Vagina (tissue), 2 donors: ENCODE measurements at regions not wholly inside any gene's neighbourhood (a gene's known extent, or its start where the extent isn't known, plus 50 kb on each side); places are given as distances from the start of the nearest gene placed in this dataset.

ENCODE experiments used
- DNase-seq, 2 donors: peaks; one replicate each; pipeline ENCODE4 v3.0.0-alpha.2; 2017; ENCODE audit errors: extremely low spot score in 2 of 2
- H3K27ac ChIP-seq: fragments of 200-600 bp; sonication (generic); one replicate; pipeline ENCODE4 v1.5.1; 2019
- H3K27me3 ChIP-seq: fragments of 200-600 bp; sonication (generic); one replicate; pipeline ENCODE4 v1.5.1; 2019
- H3K36me3 ChIP-seq, 2 donors: fragments of 200-600 bp; sonication (generic); one replicate each; pipeline ENCODE4 v1.5.1; 2017 to 2019
- H3K4me1 ChIP-seq: fragments of 200-600 bp; sonication (generic); one replicate; pipeline ENCODE4 v1.5.1; 2019
- H3K4me3 ChIP-seq, 2 donors: fragments of 200-600 bp; sonication (generic); 1 replicate in 1 of 2; 2 replicates in 1 of 2; pipeline ENCODE4 v1.5.1; 2016 to 2019
- H3K9me3 ChIP-seq: fragments of 200-600 bp; sonication (generic); one replicate; pipeline ENCODE4 v1.5.1; 2019
- CTCF ChIP-seq, 3 experiments: fragments of 450-650 bp in 2 of 3; fragments of 200-600 bp in 1 of 3; sonication (generic) in 1 of 3; IDR thresholded peaks; one replicate each; pipeline ENCODE4 v1.5.1; 2017 to 2019; ENCODE audit warnings: antibody characterized with exemption in 3 of 3, mild to moderate bottlenecking in 2 of 3, moderate library complexity in 2 of 3
- POLR2A ChIP-seq, 2 donors: fragments of 450-650 bp; IDR thresholded peaks; one replicate each; pipeline ENCODE4 v1.6.1; 2017; ENCODE audit warnings: antibody characterized with exemption in 2 of 2, mild to moderate bottlenecking in 2 of 2, moderate library complexity in 2 of 2
- POLR2AphosphoS5 ChIP-seq, 2 donors: sonication (generic); formaldehyde crosslinking; IDR thresholded peaks; one replicate each; pipeline ENCODE4 v1.9.0; 2017; ENCODE audit warnings: antibody characterized with exemption in 2 of 2, mild to moderate bottlenecking in 2 of 2, low read depth in 1 of 2; ENCODE audit not compliant: insufficient read depth in 1 of 2
- intact Hi-C: fragments of 100-400 bp; cut with DNase I; formaldehyde crosslinking; loops from one replicate; pipeline ENCODE4 v1.15.1; 2023

DNA sequence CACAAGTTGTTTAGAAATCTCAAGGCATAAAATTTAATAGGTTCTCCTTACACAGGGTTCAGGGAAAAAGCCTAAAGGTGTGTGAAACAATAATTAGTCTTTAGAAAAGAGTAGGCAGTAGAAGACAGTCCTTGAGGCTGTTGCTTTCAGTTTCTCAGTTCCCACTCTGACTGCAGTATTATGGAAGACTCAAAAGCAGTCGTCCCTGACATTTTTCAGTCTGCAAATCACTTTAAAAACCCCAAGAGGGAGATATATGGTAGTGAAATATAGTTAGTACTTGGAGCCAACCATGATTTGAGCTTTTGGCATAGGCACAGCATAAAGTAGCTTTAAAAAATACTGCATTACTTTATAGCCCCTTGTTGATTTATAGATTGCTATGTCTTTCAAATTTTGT, 299.7 kb downstream of the OLFM3 start:
- Histone ChIP-seq H3K9me3 (no peaks in the 10 kb centered on the region), H3K27me3 (no peaks in the 10 kb centered on the region), H3K36me3 (no peaks in the 10 kb centered on the region), H3K27ac (no peak overlapping the region), H3K4me1 (no peaks in the 10 kb centered on the region), H3K4me3 (no peak overlapping the region)
- TF ChIP-seq POLR2A (IDR thresholded peaks at IDR 0.05) = no peak
- no peak for TF ChIP-seq POLR2AphosphoS5 (IDR thresholded peaks at IDR 0.05; ENCODE audit: insufficient read depth in 1 of 2, low read depth in 1 of 2)
- no peak for TF ChIP-seq CTCF (IDR thresholded peaks at IDR 0.05)
- intact Hi-C loops = no loop called here
- DNase-seq = no peak

DNA sequence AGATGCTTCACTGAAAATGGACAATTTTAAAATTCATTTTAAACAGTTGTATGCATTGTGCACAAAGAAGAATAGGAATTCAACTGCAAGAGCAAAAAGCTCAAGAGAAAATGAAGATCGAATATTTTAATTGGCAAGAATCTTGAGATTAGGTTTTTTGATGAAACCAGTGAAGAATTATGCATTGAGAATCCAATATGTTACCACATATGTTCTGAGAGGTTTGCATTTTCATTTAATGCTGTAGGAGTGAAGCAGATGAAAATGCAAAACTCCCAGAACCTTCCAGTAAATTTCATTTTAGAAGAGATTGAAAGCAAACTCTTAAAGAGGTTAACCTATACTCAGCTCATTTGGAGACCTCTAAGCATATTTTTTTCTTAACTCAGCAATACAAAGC, 298.0 kb downstream of the OLFM3 start:
- Histone ChIP-seq H3K27me3 (no peaks in the 10 kb centered on the region), H3K27ac (no peak overlapping the region), H3K4me3 (no peak overlapping the region), H3K4me1 (no peaks in the 10 kb centered on the region), H3K9me3 (no peaks in the 10 kb centered on the region), H3K36me3 (no peaks in the 10 kb centered on the region)
- DNase-seq = no peak
- TF ChIP-seq POLR2AphosphoS5 (IDR thresholded peaks at IDR 0.05; ENCODE audit: insufficient read depth in 1 of 2, low read depth in 1 of 2) (no peak), POLR2A (IDR thresholded peaks at IDR 0.05) (no peak), CTCF (IDR thresholded peaks at IDR 0.05) (no peak)
- intact Hi-C loops = no loop called here

GRCh38 chr1:101704895-101705294, 291.8 kb downstream of the OLFM3 start:
- no peak for DNase-seq

GRCh38 chr1:101706366-101706765, 290.4 kb downstream of the OLFM3 start:
- no peaks in the 10 kb centered on the region for H3K27me3 ChIP-seq
- no peaks in the 10 kb centered on the region for H3K9me3 ChIP-seq

More at GRCh38 chr1:101704895-101705294, 291.8 kb downstream of the OLFM3 start:
- Histone ChIP-seq H3K4me1 (no peaks in the 10 kb centered on the region), H3K4me3 (no peak overlapping the region), H3K36me3 (no peaks in the 10 kb centered on the region), H3K9me3 (no peaks in the 10 kb centered on the region), H3K27ac (no peak overlapping the region), H3K27me3 (no peaks in the 10 kb centered on the region)
- TF ChIP-seq POLR2A (IDR thresholded peaks at IDR 0.05) (no peak), POLR2AphosphoS5 (IDR thresholded peaks at IDR 0.05; ENCODE audit: insufficient read depth in 1 of 2, low read depth in 1 of 2) (no peak), CTCF (IDR thresholded peaks at IDR 0.05) (no peak)
- intact Hi-C loops = no loop called here

DNA sequence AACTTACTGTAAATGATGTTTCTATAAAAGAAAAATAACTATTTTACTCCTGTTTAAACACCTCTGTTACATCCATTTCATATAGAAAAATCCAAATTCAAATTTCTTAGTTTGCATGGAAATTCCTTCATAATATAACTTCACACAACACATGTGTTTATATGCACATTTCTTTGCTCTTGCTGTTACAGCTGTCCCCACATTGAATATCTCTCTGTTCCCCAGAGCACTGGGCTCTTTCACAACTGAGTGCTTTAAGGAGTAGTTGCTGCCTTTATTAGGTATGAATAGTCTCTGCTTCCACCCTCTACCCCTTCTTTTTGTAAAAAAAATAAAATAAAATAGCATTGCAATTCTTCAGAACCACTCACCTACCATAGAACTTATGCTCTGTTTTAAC, 287.0 kb downstream of the OLFM3 start:
- Histone ChIP-seq H3K4me1 (no peaks in the 10 kb centered on the region), H3K27me3 (no peaks in the 10 kb centered on the region), H3K4me3 (no peak overlapping the region), H3K27ac (no peak overlapping the region), H3K9me3 (no peaks in the 10 kb centered on the region), H3K36me3 (no peaks in the 10 kb centered on the region)
- intact Hi-C loops = no loop called here
- no peak for TF ChIP-seq POLR2AphosphoS5 (IDR thresholded peaks at IDR 0.05; ENCODE audit: insufficient read depth in 1 of 2, low read depth in 1 of 2)
- no peak for TF ChIP-seq CTCF (IDR thresholded peaks at IDR 0.05)
- TF ChIP-seq POLR2A (IDR thresholded peaks at IDR 0.05) = no peak
- no peak for DNase-seq

More at GRCh38 chr1:101706366-101706765, 290.4 kb downstream of the OLFM3 start:
- Histone ChIP-seq H3K36me3 (no peaks in the 10 kb centered on the region), H3K4me1 (no peaks in the 10 kb centered on the region), H3K4me3 (no peak overlapping the region), H3K27ac (no peak overlapping the region)
- no peak for TF ChIP-seq POLR2AphosphoS5 (IDR thresholded peaks at IDR 0.05; ENCODE audit: insufficient read depth in 1 of 2, low read depth in 1 of 2)
- no peak for TF ChIP-seq POLR2A (IDR thresholded peaks at IDR 0.05)
- TF ChIP-seq CTCF (IDR thresholded peaks at IDR 0.05) = no peak
- intact Hi-C loops = no loop called here
- no peak for DNase-seq
